Bronchial epithelial cell (primary cell): ENCODE measurements at regions not wholly inside any gene's neighbourhood (a gene's known extent, or its start where the extent isn't known, plus 50 kb on each side); places are given as distances from the start of the nearest gene placed in this dataset.

Experiments
- DNase-seq: peaks from one replicate; pipeline ENCODE4 v3.0.0-alpha.2; 2010; ENCODE audit warnings: low read depth
- FAIRE-seq: peaks from 2 replicates; lab custom pipeline; 2011; peaks lifted over from hg19 to GRCh38; lab: Jason Lieb, UNC
- H3K27me3 ChIP-seq: 2 replicates; pipeline ENCODE4 v1.5.1; 2011; ENCODE audit warnings: low read length; ENCODE audit not compliant: control insufficient read depth, insufficient read depth
- H3K36me3 ChIP-seq: 2 replicates; pipeline ENCODE4 v1.5.1; 2011; ENCODE audit warnings: low read length; ENCODE audit not compliant: control insufficient read depth, insufficient read depth
- H3K4me3 ChIP-seq: 2 replicates; pipeline ENCODE4 v1.5.1; 2011; ENCODE audit warnings: mild to moderate bottlenecking, low read depth, low read length, control low read depth
- TF ChIP-seq, protein P1 (sequence below): IDR thresholded peaks from 2 replicates; pipeline ENCODE4 v1.5.1; 2011; ENCODE audit warnings: mild to moderate bottlenecking, moderate library complexity, low read length, control low read depth, inconsistent platforms; ENCODE audit not compliant: insufficient read depth, severe bottlenecking

GRCh38 chr10:42988517-42989395, 88.1 kb upstream of the RET start:
- H3K27me3 ChIP-seq = no peaks in the 10 kb centered on the region
- TF ChIP-seq, protein P1, sequence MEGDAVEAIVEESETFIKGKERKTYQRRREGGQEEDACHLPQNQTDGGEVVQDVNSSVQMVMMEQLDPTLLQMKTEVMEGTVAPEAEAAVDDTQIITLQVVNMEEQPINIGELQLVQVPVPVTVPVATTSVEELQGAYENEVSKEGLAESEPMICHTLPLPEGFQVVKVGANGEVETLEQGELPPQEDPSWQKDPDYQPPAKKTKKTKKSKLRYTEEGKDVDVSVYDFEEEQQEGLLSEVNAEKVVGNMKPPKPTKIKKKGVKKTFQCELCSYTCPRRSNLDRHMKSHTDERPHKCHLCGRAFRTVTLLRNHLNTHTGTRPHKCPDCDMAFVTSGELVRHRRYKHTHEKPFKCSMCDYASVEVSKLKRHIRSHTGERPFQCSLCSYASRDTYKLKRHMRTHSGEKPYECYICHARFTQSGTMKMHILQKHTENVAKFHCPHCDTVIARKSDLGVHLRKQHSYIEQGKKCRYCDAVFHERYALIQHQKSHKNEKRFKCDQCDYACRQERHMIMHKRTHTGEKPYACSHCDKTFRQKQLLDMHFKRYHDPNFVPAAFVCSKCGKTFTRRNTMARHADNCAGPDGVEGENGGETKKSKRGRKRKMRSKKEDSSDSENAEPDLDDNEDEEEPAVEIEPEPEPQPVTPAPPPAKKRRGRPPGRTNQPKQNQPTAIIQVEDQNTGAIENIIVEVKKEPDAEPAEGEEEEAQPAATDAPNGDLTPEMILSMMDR = no peak
- DNase-seq = no peak

GRCh38 chr10:42989481-42989921, 87.4 kb upstream of the RET start:
- Histone ChIP-seq H3K4me3 (no peak overlapping the region), H3K27me3 (no peaks in the 10 kb centered on the region), H3K36me3 (no peaks in the 10 kb centered on the region)
- TF ChIP-seq, protein P1 = no peak
- FAIRE-seq (no peak), DNase-seq (no peak)

More at GRCh38 chr10:42988517-42989395, 88.1 kb upstream of the RET start:
- no peaks in the 10 kb centered on the region for H3K36me3 ChIP-seq
- FAIRE-seq = peak; percentile 55
- no peak overlapping the region for H3K4me3 ChIP-seq

DNA sequence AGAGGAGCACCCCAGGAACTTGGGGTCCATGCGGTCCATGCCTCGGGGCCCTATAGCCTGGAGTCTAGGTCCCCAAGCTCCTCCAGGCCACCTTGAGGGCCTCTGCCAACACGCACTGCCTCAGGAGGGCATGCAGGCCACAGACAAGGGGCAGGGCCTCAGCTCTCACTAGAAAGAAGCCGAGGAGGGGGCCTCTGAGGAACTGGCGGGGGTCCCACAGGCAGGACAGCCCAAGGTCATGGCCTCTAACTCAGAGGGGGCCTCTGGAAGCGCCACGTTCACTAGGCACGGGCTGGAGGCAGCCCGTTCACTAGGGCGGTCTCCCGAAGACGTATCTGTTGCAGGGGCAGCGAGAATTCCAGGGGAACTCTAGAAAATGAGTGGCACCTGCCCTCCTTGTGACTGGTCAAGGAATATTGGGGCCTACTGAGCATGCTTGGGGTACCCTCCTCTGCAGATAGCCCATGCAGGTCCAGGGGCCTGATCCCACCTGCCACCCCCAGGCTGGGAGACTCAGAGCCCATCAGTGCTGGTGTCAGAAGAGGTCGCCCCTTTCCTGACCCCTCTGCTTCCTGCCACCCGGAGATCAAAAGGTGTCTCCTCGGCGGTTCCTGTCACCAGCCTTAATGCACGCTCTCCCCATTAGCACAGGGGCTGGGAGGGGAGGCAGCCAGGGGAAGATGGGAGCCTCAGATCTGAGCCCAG, 86.7 kb upstream of the RET start:
- TF ChIP-seq, protein P1 = no peak
- no peak overlapping the region for H3K4me3 ChIP-seq
- no peaks in the 10 kb centered on the region for H3K36me3 ChIP-seq
- DNase-seq (no peak), FAIRE-seq (no peak)
- H3K27me3 ChIP-seq = no peaks in the 10 kb centered on the region

- Histone ChIP-seq H3K4me3 (no peak overlapping the region), H3K27me3 (no peaks in the 10 kb centered on the region), H3K36me3 (no peaks in the 10 kb centered on the region)
- DNase-seq (no peak), FAIRE-seq (no peak)
- TF ChIP-seq, protein P1 = no peak
Measured at GRCh38 chr10:42990721-42991441, 86.0 kb upstream of the RET start.

GRCh38 chr10:42991442-42992098, 85.3 kb upstream of the RET start:
- no peak for DNase-seq
- Histone ChIP-seq H3K36me3 (no peaks in the 10 kb centered on the region), H3K4me3 (no peak overlapping the region), H3K27me3 (no peaks in the 10 kb centered on the region)
- no peak for FAIRE-seq
- TF ChIP-seq, protein P1 = no peak
